ENCODE measurements at regions not wholly inside any gene's neighbourhood (a gene's known extent, or its start where the extent isn't known, plus 50 kb on each side); places are given as distances from the start of the nearest gene placed in this dataset.

GRCh38 chr13:90014038-90014437 lies 1333.4 kb upstream of the MIR17HG start:
- TF ChIP-seq SUZ12 (IDR thresholded peaks at IDR 0.05; ENCODE audit: extremely low read depth, insufficient read depth, insufficient read length) (no peak), ZNF274 (IDR thresholded peaks at IDR 0.05; ENCODE audit: low read depth, low read length) (no peak), YY1 (IDR thresholded peaks at IDR 0.05; ENCODE audit: insufficient read depth, insufficient read length) (no peak)
